ENCODE measurements at regions not wholly inside any gene's neighbourhood (a gene's known extent, or its start where the extent isn't known, plus 50 kb on each side); places are given as distances from the start of the nearest gene placed in this dataset.

DNA sequence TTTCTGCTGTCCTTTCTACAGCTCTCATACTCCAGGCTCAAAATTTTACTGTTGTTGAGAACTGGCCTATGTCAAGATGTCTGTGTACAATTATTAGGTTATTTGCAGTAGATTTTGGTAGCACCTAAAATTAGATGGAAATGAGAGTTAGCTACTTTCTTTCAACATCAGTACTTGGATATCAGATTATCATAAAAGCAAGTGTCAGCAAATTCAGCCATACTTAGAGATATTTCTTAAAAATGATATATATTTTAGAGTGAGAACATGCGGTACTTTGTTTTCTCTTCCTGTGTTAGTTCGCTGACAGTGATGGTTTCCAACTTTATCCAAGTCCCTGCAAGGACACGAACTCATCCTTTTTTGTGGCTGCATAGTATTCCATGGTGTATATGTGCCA, 351.8 kb upstream of the LRRC7 start:
- no peaks in the 10 kb centered on the region for H3K4me1 ChIP-seq
- H3K9me3 ChIP-seq: peaks cover 0 to 5% (median 0%) of the 10 kb centered on the region in 11 donors
- no peak for DNase-seq
- WGBS, 2 donors: 86 to 88% methylated on average over 3 of the region's 3 CpGs
- no peak overlapping the region for H3K4me3 ChIP-seq
- ATAC-seq: no peak
- TF ChIP-seq, protein P1, sequence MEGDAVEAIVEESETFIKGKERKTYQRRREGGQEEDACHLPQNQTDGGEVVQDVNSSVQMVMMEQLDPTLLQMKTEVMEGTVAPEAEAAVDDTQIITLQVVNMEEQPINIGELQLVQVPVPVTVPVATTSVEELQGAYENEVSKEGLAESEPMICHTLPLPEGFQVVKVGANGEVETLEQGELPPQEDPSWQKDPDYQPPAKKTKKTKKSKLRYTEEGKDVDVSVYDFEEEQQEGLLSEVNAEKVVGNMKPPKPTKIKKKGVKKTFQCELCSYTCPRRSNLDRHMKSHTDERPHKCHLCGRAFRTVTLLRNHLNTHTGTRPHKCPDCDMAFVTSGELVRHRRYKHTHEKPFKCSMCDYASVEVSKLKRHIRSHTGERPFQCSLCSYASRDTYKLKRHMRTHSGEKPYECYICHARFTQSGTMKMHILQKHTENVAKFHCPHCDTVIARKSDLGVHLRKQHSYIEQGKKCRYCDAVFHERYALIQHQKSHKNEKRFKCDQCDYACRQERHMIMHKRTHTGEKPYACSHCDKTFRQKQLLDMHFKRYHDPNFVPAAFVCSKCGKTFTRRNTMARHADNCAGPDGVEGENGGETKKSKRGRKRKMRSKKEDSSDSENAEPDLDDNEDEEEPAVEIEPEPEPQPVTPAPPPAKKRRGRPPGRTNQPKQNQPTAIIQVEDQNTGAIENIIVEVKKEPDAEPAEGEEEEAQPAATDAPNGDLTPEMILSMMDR (IDR thresholded peaks at IDR 0.05): no peak
- no peaks in the 10 kb centered on the region for H3K36me3 ChIP-seq
- H3K27ac ChIP-seq: no peak overlapping the region
- H3K27me3 ChIP-seq: no peaks in the 10 kb centered on the region
- intact Hi-C loops (cut with DNase I): no loop called here

DNA sequence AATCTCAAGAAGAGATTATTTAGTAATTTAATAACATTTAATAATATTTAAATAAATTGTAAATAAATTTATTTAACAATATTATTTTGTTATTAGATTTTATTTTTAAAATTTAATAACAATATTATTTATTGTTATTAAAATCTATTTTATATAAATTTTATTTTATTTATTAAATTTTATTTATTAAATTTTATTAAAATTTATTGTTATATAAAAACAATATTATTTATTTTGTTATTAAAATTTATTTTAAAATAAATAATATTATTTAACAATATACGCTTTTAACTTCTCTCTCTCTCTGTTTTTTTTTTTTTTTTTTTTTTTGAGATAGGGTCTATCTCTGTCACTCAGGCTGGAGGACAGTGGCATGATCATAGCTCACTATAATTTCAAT, 347.1 kb upstream of the LRRC7 start:
- 90 to 98% methylated on average over 1 of the region's 1 CpG for WGBS, 2 donors
- Histone ChIP-seq H3K27ac (no peak overlapping the region), H3K27me3 (no peaks in the 10 kb centered on the region), H3K36me3 (no peaks in the 10 kb centered on the region), H3K9me3 (peaks cover 0 to 5% (median 0%) of the 10 kb centered on the region in 11 donors), H3K4me1 (no peaks in the 10 kb centered on the region), H3K4me3 (no peak overlapping the region)
- DNase-seq (no peak), ATAC-seq (no peak)
- intact Hi-C loops (cut with DNase I): no loop called here
- TF ChIP-seq, protein P1 (IDR thresholded peaks at IDR 0.05): no peak

DNA sequence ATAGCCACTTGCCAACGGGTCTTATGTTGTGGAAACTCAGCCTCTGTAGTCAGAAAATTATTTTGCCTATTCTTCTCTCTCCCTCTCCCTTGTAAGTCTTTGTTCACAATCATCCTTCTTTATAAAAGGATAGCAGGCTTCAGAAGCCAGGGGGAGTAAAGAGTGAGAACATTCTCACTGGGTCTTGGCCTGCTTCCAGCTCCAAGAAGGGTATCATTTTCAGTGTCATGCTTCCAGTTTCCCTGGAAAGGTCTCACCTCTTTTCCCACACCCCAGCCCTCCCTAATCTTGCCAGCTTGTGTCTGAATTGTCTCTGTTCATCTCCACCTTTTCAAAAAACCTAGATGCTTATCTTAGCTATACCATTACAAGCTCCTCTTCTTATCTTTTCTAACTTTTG, 346.2 kb upstream of the LRRC7 start:
- no peak overlapping the region for H3K27ac ChIP-seq
- no peak for ATAC-seq
- H3K4me1 ChIP-seq: no peaks in the 10 kb centered on the region
- H3K27me3 ChIP-seq: no peaks in the 10 kb centered on the region
- H3K4me3 ChIP-seq: no peak overlapping the region
- TF ChIP-seq, protein P1 (IDR thresholded peaks at IDR 0.05): no peak
- DNase-seq: no peak
- intact Hi-C loops (cut with DNase I): no loop called here
- no peaks in the 10 kb centered on the region for H3K9me3 ChIP-seq
- WGBS, 2 donors: 47 to 63% methylated on average over 1 of the region's 1 CpG
- no peaks in the 10 kb centered on the region for H3K36me3 ChIP-seq

DNA sequence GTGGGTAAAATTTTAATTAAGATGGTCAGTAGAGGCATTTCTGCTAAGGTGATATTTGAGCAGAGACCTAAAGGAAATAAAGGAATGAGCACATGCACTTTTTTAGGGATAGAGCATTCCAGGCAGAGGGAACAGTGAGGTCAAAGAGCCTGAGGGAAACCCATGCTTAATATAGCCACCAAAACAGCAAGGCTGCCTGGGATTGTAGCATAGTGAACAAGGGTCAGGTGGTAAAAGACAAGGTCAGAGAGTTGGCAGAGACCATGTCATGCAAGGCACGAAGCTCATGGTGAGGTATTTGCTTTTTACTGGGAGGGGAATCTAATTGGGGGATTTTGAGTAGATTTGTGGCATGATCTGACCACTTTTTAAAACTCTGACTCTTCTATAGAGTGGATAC, 344.6 kb upstream of the LRRC7 start:
- Histone ChIP-seq H3K27me3 (no peaks in the 10 kb centered on the region), H3K4me1 (no peaks in the 10 kb centered on the region), H3K36me3 (no peaks in the 10 kb centered on the region), H3K27ac (no peak overlapping the region), H3K9me3 (no peaks in the 10 kb centered on the region), H3K4me3 (no peak overlapping the region)
- intact Hi-C loops (cut with DNase I): no loop called here
- WGBS, 2 donors: 32 to 47% methylated on average over 1 of the region's 1 CpG
- no peak for DNase-seq
- TF ChIP-seq, protein P1 (IDR thresholded peaks at IDR 0.05): no peak
- ATAC-seq: no peak

DNA sequence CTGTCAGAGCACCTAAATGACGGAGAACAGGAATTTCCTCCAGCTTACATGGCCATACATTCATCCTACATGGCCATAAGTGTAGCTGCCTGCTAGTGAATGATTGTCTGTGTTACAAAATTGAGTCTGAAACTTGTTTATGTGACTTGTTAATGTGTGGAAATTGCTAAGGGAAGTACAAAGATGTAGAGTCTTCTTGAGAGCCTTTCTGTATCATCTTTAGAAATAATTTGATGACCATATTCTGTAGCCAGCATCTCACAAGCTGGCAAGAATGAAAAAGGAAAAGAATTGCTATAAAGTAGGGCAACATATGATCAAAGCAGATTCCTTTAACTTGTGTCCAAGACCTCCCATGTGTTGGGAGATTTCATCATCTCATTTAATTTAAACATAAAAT, 339.2 kb upstream of the LRRC7 start:
- H3K27ac ChIP-seq: no peak overlapping the region
- H3K9me3 ChIP-seq: no peaks in the 10 kb centered on the region
- DNase-seq (no peak), ATAC-seq (no peak)
- intact Hi-C loops (cut with DNase I): no loop called here
- TF ChIP-seq, protein P1 (IDR thresholded peaks at IDR 0.05): no peak
- WGBS, 2 donors: 0% methylated on average over 1 of the region's 1 CpG
- no peak overlapping the region for H3K4me3 ChIP-seq
- H3K27me3 ChIP-seq: no peaks in the 10 kb centered on the region
- H3K4me1 ChIP-seq: no peaks in the 10 kb centered on the region
- H3K36me3 ChIP-seq: no peaks in the 10 kb centered on the region

Measured in heart right ventricle (tissue), 16 donors.